Fibroblast of skin of right quadriceps (primary cell): ENCODE measurements at regions not wholly inside any gene's neighbourhood (a gene's known extent, or its start where the extent isn't known, plus 50 kb on each side); places are given as distances from the start of the nearest gene placed in this dataset.
"Not testable (repeated sequence)": the region's sequence is repeated elsewhere in the genome, so short reads cannot be mapped to it uniquely, and the experiment has no call there.

ENCODE experiments used
- DNase-seq: peaks from one replicate; pipeline ENCODE4 v3.0.0-alpha.2; 2013

DNA sequence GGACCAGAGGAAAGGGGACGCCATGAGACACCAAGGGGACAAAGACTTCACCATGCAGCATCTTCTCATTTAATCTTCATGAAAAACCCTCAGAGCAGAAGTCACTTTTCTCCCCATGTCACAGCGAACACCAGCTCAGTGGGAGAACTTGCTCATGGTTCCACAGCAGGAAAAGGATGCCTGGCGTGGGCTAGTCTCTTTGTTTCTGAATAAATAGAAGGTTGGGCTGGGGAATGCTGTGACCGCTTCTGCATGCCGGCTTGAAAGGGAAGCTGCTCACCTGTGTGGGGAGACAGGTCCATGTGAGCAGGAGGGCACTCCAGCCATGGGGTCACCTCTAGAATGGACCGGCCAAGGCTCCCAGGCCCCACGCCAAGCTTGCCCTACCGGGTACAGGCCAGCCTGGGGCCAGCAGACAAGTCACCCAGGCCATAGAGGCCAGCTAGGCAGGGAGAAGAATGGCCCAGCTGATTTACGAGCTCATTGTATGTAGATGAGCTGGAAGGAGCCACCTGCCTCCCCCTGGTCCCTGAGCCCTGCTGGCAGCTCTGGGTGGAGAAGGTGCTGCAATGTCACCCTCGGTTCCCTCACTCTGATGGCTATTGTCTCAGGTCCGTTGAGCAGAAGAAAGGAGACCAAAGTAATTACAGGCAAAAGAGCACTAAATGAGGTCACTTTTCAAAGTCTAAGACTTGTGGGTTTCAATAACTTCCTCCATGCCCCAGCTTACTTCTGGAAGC lies 82.0 kb upstream of the PDZD8 start:
- no peak for DNase-seq

DNA sequence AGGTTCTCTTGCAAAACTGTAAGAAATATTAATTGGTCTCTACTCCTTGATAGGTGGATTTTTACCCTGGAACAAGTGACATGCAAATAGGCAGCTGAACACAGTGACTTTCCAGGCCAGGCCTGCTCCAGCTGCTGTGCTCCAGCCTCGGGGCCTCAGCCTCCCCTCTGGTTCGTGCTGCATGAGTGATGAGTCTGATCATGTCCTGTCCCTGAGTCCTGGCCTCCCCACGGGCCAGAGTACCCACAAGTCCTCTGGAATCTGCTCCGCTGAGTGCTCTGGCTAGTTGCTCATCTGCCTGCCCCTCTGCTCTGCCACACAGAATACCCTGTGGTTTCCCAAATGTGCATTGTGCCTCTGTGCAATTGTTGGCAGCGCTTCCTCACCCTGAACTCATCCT lies 80.1 kb upstream of the PDZD8 start:
- no peak for DNase-seq

DNA sequence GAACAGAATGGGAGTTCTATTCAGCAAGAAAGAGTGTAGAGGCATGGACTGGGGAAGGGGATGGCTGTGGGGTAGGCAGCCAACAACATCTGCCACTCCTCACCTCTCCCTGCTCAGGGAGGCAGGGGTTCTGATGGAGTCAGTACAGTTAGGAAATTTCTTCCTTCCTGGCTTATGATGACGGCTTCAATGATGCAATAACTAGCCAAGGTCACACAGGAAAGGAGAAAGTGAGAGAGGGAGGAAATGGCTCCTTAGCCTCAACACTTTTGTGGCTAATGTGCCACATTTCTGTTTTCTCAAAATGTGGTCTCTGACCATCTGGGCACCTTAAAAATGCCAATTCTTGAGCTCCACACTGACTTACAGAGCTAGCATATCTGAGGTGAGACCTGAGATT lies 79.3 kb upstream of the PDZD8 start:
- peak; percentile 62 for DNase-seq

DNA sequence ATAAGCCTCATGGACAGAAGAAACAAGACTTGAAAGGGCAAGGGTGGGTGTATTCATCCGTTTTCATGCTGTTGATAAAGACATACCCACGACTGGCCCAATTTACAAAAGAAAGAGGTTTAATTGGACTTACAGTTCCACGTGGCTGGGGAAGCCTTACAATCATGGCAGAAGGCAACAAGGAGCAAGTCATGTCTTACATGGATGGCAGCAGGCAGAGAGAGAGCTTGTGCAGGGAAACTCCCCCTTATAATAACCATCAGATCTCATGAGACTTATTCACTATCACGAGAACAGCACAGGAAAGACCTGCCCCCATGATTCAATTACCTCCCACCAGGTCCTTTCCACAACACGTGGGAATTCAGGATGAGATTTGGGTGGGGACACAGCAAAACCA lies 78.2 kb upstream of the PDZD8 start:
- not testable (repeated sequence) for DNase-seq

DNA sequence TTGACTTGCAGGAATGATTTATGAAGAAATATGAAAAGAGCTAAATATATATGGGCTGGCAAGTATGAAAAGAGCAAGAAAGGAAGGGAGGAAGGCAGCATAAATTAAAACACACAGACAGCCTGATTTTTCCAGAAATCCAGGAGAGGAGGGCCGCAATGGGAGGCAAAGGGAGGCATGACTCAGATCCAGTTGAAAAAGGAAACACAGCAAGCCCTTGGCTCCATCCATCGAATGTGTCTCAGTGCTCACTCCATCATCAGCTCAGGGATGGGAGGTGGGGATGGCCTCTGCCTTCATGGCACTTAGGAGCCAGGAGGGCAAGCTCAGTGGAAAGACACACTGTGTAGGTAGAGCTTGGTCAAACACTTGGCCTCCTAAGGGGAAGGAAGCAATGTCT lies 75.7 kb upstream of the PDZD8 start:
- peak; percentile 27 for DNase-seq

DNA sequence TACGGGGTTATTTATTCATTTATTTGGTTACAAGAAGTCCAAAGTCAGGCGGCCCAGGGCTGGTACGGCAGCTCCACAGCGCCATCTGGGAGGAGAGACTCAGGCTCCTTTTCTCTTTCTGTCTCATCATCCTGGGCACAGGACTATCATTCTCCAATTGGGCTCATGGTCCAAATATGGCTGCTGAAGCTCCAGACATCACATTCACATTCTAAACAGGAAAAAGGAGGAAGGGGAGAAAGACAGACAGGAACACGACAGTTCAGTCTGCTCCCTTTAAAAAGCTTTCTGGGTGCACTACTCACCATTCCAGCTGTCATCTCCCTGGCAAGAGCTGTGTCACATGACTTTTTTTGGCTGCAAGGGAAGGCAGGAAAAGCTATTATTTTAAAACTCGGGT lies 74.4 kb upstream of the PDZD8 start:
- DNase-seq: no peak

DNA sequence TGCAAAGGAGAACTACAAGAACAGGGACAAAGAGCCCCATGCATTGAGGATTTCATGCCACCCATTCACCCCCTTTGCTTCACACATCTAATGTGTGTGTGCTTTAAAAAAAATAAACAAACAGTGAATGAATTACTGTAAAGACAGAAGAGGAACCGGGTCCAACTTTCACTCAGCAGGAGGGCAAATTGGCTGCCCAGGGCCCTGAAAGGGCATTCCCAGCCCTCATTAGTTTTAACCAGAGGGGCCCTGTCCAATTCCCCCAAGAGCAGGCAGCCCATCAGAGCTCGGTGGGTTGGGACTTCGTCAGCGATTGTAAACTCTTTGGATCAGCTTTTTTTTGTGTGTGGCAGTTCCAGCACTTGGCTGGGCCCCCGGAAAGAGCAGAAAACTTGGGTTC lies 73.6 kb upstream of the PDZD8 start:
- DNase-seq: no peak

DNA sequence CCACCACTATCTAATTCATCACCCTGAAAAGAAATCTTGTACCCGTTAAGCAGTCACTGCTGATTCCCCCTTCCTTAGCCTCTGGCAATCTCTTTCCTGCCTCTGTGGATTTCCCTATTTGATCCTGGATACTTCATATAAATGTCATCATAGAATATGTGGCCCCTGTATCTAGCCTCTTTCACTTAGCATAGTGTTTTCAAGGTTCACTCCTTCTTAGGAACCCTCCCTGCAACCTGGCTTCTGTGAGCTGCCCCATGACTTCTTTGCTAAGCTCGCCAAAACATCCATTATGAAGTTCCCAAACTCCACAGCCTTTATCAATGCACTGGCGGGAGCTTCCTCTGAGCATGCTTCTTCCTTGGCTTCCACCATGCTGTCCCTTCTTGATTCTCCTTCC lies 70.8 kb upstream of the PDZD8 start:
- no peak for DNase-seq

DNA sequence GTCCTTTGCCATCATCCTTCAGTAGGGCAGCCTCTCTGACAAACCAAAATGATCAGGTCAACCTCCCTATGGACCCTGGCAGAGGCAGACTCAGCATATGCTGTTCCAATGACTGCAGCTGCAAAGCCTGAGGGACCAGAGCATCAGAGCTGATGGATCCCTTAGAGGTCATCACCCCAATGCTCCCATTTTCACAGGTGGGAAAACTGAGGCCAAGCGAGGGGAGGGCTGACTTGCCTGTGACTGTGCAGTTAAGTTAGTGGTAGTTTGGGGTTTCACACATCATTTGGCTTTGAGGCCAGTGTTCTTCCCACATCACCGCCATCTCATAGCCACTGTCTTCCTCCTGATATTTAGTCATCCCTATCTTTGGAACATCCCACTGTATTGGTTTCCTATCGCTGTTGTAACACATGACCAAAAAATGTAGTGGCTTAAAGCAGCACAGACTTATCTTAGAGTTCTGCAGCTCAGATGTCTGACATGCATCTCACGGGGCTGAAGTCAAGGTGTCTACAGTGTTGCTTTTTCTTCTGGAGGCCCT lies 69.3 kb upstream of the PDZD8 start:
- no peak for DNase-seq

DNA sequence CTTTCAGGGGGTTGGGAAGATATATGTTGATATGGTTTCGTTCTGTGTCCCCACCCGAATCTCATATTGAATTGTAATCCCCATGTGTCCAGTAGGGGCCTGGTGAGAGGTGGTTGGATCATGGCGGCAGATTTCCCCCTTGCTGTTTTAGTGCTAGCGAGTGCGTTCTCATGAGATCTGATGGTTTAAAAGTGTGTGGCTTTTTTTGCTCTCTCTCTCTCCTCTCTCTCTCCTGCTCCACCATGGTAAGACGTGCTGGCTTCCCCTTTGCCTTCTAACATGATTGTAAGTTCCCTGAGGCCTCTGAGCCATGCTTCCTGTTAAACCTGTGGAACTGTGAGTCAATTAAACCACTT lies 68.4 kb upstream of the PDZD8 start:
- DNase-seq: no peak

DNA sequence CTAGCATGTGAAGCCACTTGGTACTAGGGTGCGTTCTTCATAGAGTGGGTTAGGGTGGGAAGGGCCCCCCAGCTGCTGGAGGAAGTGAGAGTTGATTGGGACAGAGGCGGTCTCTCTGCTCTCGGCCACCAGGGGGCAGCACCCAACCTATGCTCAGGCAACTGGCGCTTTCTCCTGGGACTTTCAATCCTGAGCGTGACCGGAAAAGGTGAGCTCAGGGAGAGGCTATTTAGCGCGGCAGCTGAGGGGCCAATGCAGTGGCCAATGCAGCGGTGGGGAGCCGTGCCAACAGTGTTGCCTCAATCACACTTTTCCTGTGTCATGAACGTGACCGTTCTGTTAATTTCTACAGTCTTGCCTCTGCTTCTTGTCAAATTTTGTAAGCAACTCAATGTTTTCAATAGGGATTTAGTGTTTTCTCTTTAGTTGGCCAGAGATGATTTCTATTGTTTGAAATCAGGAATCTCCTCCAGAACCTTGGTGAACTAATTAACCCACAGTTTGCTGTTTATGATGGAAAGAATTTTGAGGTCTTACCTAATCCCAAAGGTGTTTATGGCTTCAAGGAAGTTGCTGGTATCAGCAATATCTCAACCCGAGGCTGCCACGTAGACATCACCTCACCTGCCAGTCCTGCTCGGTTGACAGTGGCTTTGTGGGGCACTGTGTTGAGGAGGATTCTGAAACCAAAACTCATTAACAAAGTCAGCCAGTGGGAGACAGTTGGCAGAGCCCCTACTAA lies 67.9 kb upstream of the PDZD8 start:
- peak; percentile 89 for DNase-seq

DNA sequence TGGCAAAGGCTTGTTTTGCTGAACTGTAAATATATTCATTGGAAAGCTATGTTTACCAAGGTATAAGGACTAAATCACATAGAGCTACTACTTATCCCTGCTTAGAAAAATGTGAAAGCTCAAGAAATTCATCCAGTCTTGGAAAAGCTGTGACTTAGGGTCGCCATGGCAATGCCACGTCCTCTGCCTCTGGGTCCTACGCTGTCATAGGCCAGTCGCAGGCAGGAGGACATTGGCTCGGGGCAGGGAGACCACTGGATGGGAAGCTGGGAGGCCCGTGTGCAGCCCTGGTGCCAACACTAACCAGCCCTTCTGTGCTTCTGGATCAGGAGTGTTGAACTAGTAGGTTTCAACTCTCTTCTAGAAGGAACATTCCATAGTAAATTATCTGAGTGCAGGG lies 67.3 kb upstream of the PDZD8 start:
- DNase-seq: no peak

DNA sequence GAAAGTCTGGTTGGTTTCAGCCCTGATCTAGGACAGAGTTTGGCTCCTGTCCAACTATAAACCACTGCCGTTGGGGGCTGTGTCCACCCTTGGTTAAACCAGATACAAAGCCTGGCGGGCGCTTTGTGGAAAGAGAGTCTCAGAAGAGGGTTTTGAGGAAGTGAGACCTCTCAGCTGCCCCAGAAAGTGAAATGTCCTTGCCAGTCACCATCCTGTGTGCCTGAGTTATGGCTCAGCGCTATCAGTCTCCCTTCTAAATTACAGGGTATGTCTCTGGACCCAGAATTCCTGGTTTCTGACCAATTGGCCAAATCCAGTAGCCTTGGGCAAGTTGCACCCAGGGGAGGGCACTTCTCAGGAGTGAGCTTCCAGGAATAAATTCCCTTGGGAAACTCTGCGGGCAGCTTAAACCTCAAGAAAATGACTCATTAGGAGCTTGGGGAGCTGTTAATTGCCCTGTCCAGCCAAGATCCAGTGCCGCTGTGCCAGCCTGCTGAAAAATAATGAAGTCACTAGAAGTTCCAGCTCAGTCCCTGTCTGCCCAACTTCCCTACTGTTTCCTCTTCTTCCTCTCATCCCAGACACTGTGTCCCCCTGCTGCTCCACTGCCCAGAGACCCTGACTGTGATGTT lies 66.7 kb upstream of the PDZD8 start:
- DNase-seq: peak; percentile 96

DNA sequence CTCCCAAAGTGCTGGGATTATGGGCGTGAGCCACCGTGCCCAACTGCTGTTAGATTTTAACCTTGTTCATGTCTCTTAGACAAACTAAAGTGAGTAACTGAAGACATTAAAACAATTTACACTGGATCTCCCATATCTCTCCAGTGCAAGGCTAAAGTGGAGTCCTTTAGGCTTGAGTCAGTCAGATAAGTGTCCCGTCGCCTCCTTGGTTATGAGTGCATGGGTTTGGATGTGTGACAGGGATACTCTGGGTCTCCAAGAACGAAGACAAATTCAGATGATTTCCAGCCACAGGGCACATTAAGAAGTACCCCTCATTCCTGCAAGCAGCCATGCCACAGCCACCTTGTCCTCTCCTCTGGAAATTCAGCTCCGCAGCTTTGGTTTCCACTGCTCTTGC lies 66.1 kb upstream of the PDZD8 start:
- DNase-seq: no peak

DNA sequence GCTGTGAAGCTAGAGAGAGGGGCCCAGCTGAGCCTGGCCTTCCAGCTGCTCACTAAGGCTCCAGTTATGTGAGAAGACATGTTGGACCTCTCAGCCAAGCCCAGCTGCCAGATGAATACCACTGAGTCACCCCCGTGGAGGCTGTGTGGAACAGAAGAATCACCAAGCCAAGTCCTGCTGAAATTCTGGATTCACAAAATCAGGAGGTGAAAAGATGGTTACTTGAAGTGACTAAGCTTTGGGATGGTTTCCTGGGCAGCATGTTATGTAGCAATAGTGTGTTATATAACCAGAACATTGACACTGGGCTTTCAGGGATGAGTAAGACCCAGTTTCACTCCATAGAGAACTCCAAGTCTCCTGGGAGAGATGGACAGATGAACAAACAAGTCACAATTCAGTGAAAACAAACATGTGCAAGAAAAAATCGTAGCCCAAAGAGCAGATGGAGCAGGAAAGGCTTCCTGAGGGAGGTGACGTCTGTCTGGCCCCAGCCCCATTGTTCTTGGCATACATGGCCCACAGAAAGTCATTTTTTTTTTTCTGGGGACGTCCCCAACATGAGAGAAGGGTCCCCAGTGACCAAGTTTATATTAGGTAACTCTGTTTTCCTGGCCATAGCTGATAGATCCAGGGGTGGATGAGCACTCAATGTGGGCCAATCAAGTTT lies 64.1 kb upstream of the PDZD8 start:
- peak; percentile 95 for DNase-seq

DNA sequence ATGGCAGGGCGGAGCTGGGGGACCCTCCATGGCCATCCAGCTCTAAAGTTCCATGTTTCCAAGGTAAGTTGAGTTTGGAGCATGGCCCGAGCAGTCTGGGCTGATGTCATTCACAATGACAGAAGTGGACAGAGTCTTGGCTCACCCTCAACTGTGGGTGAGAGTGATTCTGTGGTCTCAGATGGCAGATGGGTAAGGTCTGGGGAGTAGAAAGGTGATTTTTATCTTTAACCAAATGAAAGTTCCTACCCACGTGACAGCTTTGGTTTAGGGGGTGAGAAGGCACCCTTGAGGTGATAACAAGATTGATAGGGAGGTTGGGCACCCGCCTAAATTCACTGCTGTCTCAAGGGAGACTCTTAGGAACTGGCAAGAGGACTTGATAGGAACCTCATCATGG lies 57.6 kb upstream of the PDZD8 start:
- no peak for DNase-seq

DNA sequence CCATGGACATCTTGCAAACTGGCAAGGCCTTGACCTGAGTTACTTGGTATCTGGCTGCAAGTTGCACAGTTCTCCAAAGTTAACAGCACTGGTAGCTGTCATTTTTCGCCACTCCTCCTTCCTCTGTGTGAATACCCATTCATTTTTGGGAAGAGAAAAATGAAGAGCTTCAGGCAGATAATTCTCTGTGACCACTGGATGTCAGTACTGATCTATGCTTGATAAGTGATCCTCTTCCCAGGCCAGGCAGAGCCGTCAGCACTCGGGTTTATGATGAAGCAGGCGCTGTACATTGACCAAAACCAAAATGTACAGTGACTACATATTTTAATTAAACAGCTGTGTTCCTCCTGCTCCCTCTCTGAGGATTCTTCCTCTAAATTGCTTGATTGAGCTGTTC lies 55.9 kb upstream of the PDZD8 start:
- peak; percentile 79 for DNase-seq

DNA sequence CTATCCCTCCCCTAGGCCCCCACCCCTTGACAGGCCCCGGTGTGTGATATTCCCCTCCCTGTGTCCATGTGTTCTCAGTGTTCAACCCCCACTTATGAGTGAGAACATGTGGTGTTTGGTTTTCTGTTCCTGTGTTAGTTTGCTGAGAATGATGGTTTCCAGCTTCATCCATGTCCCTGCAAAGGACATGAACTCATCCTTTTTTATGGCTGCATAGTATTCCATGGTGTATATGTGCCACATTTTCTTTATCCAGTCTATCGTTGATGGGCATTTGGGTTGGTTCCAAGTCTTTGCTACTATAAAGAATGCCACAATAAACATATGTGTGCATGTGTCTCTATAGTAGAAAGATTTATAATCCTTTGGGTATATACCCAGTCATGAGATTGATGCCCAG lies 55.3 kb upstream of the PDZD8 start:
- DNase-seq: not testable (repeated sequence)

DNA sequence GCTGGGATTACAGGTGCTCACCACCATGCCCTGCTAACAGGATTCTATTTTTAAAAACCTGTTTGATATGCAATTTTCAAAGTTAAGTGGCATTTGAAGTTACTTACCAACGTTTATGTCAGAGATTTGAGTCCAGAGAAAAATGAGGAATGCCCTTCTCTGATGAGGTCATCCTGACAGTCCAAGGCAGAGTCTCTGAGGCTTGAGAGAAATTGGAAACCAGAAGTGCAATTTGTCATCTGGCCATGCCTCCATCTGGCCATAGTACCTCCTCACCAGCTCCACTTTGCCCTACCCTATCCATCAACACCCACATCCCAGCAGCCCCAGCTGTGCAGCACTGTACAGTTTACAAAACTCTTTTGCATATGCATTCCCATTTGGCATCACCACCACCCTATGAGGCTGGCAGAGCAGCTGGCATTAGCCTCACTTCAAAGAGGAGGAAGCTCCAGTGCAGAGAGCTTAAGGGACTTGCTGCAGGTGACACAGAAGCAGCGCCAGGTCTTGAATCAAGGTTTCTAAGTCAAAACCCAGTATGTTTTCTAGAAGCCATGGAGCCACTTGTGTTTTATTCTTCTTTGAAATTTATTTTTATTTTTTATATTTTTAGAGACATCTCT lies 54.5 kb upstream of the PDZD8 start:
- DNase-seq: no peak

DNA sequence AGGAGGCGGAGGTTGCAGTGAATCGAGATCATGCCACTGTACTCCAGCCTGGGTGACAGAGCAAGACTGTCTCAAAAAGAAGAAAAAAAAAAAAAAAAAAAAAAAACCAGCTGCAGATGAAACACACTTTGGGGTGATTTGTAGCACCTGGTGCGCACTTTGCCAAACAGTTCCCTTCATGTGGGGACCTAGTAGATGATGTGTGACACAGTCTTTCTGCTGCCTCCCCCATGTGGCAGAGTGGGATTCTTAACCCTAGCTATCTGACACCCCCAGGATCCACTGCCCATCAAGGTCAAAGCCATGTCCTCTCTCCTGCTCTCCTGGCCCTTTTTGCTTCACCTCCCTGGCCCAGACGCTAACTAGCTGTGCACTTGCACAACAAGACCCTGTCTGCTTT lies 52.1 kb upstream of the PDZD8 start:
- DNase-seq: no peak

DNA sequence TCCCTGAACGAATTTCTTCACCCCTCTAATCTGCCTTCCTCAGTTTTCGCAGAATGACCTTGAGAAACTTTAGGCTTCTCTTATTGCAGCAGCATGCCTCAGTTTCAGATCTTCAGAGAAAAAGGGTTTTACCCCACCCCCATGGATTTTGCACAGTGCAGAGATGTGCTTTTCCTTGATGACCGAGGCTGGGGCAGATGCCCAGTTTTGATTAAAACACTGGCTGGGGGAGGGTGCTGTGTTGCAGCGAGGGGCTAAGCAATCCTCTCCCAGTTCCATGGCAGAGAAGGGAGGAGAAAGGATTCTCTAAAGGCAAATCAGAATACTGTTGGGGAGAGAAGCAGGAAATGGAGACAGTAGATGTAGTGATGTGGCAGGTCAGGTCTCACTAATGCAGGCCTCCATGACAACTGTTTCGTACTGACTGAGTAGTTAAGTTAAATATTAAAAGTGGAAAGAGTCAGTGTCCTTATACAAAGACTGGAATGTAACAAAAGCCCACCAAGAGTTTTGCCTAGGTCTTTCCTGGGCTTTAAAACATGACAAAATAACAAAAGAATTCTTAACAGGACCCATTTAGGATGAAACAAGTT lies 50.8 kb upstream of the PDZD8 start:
- no peak for DNase-seq

DNA sequence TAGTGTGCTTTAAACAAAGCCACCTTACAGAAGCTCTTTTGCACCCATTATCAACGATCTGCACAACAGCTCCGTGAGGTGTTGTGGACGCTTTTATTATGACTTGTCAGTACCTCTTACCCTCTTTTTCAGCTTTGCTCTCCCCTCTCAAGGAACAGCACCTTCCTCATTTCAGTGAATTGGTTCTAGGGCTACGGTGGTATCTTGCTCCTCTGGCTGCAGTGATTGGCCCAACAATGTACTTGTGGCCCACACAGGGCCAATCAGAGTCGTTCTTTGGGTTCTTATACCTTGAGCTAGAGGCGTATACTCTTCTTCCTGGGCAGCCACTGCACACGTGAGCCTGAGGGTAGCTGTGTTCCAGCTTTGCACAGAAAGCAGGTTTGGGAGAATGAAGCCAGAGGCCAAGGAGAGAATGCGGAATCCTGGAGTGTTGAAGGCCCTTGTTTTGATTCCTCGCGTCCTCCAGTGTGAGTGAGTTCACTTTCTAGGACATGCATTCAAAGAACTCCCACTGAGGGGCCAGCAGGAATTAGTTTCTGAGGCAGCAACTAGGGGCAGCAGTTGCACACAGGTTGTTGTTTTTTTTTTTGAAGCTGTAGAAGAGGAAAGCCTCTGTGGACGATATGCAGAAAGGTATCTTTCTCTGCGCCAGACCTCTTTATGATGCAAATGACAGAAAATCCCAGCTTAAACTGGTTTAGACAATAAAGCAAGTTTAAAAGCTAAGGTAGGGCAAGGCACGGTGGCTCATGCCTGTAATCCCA lies 49.8 kb upstream of the PDZD8 start:
- DNase-seq: no peak
